Neuronal stem cell (in vitro differentiated cells): ENCODE measurements at regions not wholly inside any gene's neighbourhood (a gene's known extent, or its start where the extent isn't known, plus 50 kb on each side); places are given as distances from the start of the nearest gene placed in this dataset.

Experiments
- DNase-seq: peaks from one replicate; pipeline ENCODE4 v3.0.0-alpha.2; 2013; ENCODE audit warnings: low spot score
- H2AFZ ChIP-seq: one replicate; pipeline ENCODE4 v1.6.1; 2013; ENCODE audit warnings: mild to moderate bottlenecking, low read length, inconsistent platforms
- H2AK5ac ChIP-seq: 2 replicates; pipeline ENCODE4 v1.6.1; 2013; ENCODE audit warnings: low read depth, mild to moderate bottlenecking, inconsistent platforms, low read length, moderate library complexity, mixed read lengths
- H2BK120ac ChIP-seq: 2 replicates; pipeline ENCODE4 v1.6.1; 2013; ENCODE audit warnings: low read depth, mild to moderate bottlenecking, inconsistent platforms, low read length, moderate library complexity, mixed read lengths
- H2BK12ac ChIP-seq: one replicate; pipeline ENCODE4 v1.6.1; 2013; ENCODE audit warnings: low read length, inconsistent platforms
- H2BK15ac ChIP-seq: 2 replicates; pipeline ENCODE4 v1.6.1; 2013; ENCODE audit warnings: mild to moderate bottlenecking, low read length, inconsistent platforms, mixed read lengths
- H2BK5ac ChIP-seq: one replicate; pipeline ENCODE4 v1.6.1; 2013; ENCODE audit warnings: inconsistent platforms, mild to moderate bottlenecking, low read length, moderate library complexity
- H3K14ac ChIP-seq: one replicate; pipeline ENCODE4 v1.6.1; 2013; ENCODE audit warnings: low read length, inconsistent platforms
- H3K18ac ChIP-seq: 2 replicates; pipeline ENCODE4 v1.6.1; 2013; ENCODE audit warnings: low read length, inconsistent platforms
- H3K23ac ChIP-seq: 2 replicates; pipeline ENCODE4 v1.6.1; 2013; ENCODE audit warnings: low read depth, mild to moderate bottlenecking, mixed read lengths, low read length, inconsistent platforms; ENCODE audit not compliant: poor library complexity
- H3K27ac ChIP-seq: replicated peaks from 3 replicates; pipeline ENCODE4 v1.5.1; 2013; ENCODE audit warnings: low read length, inconsistent platforms
- H3K27me3 ChIP-seq, 3 experiments: 2 replicates each; pipeline ENCODE4 v1.6.1; 2013; ENCODE audit warnings: low read length in 3 of 3, mild to moderate bottlenecking in 2 of 3, inconsistent platforms in 1 of 3, low read depth in 1 of 3, mixed read lengths in 1 of 3, moderate library complexity in 1 of 3; ENCODE audit not compliant: control insufficient read depth in 3 of 3, insufficient read depth in 3 of 3
- H3K36me3 ChIP-seq, 2 donors: replicated peaks in 1 of 2; 2 replicates each; pipeline ENCODE4 v1.6.1; 2013; ENCODE audit warnings: low read length in 2 of 2; ENCODE audit not compliant: control insufficient read depth in 2 of 2, insufficient read depth in 2 of 2
- H3K4ac ChIP-seq: 2 replicates; pipeline ENCODE4 v1.6.1; 2013; ENCODE audit warnings: inconsistent platforms, mild to moderate bottlenecking, low read length, moderate library complexity
- H3K4me1 ChIP-seq, 2 donors: 1 replicate in 1 of 2; 2 replicates in 1 of 2; pipeline ENCODE4 v1.6.1; 2013; ENCODE audit warnings: low read length in 2 of 2, low read depth in 1 of 2; ENCODE audit not compliant: control insufficient read depth in 2 of 2, insufficient read depth in 1 of 2
- H3K4me2 ChIP-seq: one replicate; pipeline ENCODE4 v1.6.1; 2013; ENCODE audit warnings: mild to moderate bottlenecking, low read length, inconsistent platforms; ENCODE audit not compliant: insufficient read depth, poor library complexity, severe bottlenecking
- H3K4me3 ChIP-seq, 2 donors: 2 replicates each; pipeline ENCODE4 v1.5.1; 2013; ENCODE audit warnings: low read length in 2 of 2, mild to moderate bottlenecking in 2 of 2, inconsistent platforms in 1 of 2, moderate library complexity in 1 of 2
- H3K79me1 ChIP-seq: one replicate; pipeline ENCODE4 v1.6.1; 2013; ENCODE audit warnings: low read depth, mild to moderate bottlenecking, inconsistent platforms, low read length, moderate library complexity
- H3K9ac ChIP-seq: one replicate; pipeline ENCODE4 v1.6.1; 2013; ENCODE audit warnings: mild to moderate bottlenecking, low read depth, low read length, inconsistent platforms; ENCODE audit not compliant: poor library complexity
- H3K9me3 ChIP-seq, 2 donors: replicated peaks in 1 of 2; 2 replicates each; pipeline versions ENCODE3 to v1.6.1; 2013; ENCODE audit warnings: low read length in 2 of 2, mild to moderate bottlenecking in 2 of 2, inconsistent platforms in 1 of 2, low read depth in 1 of 2, mixed read lengths in 1 of 2, moderate library complexity in 1 of 2; ENCODE audit not compliant: control insufficient read depth in 2 of 2, insufficient read depth in 1 of 2
- H4K8ac ChIP-seq: one replicate; pipeline ENCODE4 v1.6.1; 2013; ENCODE audit warnings: low read depth, mild to moderate bottlenecking, inconsistent platforms, low read length, moderate library complexity
- H4K91ac ChIP-seq: one replicate; pipeline ENCODE4 v1.6.1; 2013; ENCODE audit warnings: low read length, low read depth, mild to moderate bottlenecking, inconsistent platforms; ENCODE audit not compliant: poor library complexity
- whole genome bisulfite sequencing, 2 donors: extraction: QIAGEN DNeasy Blood & Tissue Kit; methylation state at CpG; one replicate each; pipeline ENCODE4 v1.1.7; 2013; ENCODE audit warnings: missing lambda C conversion rate in 2 of 2, mixed read lengths in 1 of 2; ENCODE audit not compliant: insufficient read length in 2 of 2, insufficient replicate concordance in 1 of 2; ENCODE audit errors: extremely low coverage in 2 of 2; 5-methylcytosine and 5-hydroxymethylcytosine counted together

DNA sequence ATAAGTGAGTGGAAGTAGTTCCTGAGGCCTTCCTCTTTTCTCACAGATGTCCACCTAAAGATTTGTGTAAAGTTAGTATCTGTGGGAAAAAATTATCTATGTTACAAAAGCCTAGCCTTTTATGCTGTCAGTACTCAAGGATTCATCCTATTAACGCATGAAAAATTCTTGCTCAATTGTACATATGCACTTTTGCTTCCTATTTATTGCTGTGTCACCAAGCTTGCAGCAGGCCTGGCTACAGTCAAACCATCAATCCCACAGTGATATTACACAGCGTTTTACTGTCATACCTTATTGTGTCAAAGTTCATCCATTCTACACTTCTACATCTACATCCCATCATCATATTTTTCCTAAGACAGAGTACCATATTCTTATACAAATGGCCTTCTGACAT, 151.1 kb upstream of the PLN start:
- Histone ChIP-seq H3K27me3 (no peaks in the 10 kb centered on the region), H2AK5ac (no peak overlapping the region), H2BK15ac (no peak overlapping the region), H3K4ac (no peak overlapping the region), H2BK5ac (no peak overlapping the region), H3K36me3 (no peaks in the 10 kb centered on the region), H3K18ac (no peak overlapping the region), H3K4me2 (no peak overlapping the region), H3K27ac (no peak overlapping the region), H3K14ac (no peak overlapping the region), H3K4me1 (peaks cover 0 to 7% of the 10 kb centered on the region in 2 donors), H2BK120ac (no peak overlapping the region), H3K23ac (no peak overlapping the region), H3K4me3 (no peak overlapping the region), H3K79me1 (no peaks in the 10 kb centered on the region), H2BK12ac (no peak overlapping the region), H4K8ac (no peak overlapping the region), H4K91ac (no peak overlapping the region), H3K9ac (no peak overlapping the region), H2AFZ (no peak overlapping the region), H3K9me3 (peaks cover 0 to 5% of the 10 kb centered on the region in 2 donors)
- WGBS, 2 donors: no CpG with 5 or more reads among the region's 2 CpGs
- DNase-seq: no peak

GRCh38 chr6:118397671-118398465, 150.2 kb upstream of the PLN start:
- no peak overlapping the region for H3K18ac ChIP-seq
- H4K91ac ChIP-seq: no peak overlapping the region
- no peaks in the 10 kb centered on the region for H3K79me1 ChIP-seq
- no peak overlapping the region for H4K8ac ChIP-seq
- no peak for DNase-seq
- no peak overlapping the region for H2BK12ac ChIP-seq
- H3K9me3 ChIP-seq: peaks cover 0 to 5% of the 10 kb centered on the region in 2 donors
- H3K4me3 ChIP-seq: no peak overlapping the region
- H2AK5ac ChIP-seq: no peak overlapping the region
- H3K27me3 ChIP-seq: no peaks in the 10 kb centered on the region
- no peak overlapping the region for H3K14ac ChIP-seq
- H2BK5ac ChIP-seq: no peak overlapping the region
- H3K4me2 ChIP-seq: no peak overlapping the region
- no CpG with 5 or more reads among the region's 1 CpG for WGBS, 2 donors
- H3K23ac ChIP-seq: no peak overlapping the region
- peaks cover 0 to 7% of the 10 kb centered on the region in 2 donors for H3K4me1 ChIP-seq
- H3K27ac ChIP-seq: no peak overlapping the region
- no peak overlapping the region for H2AFZ ChIP-seq
- no peak overlapping the region for H2BK15ac ChIP-seq
- H3K36me3 ChIP-seq: no peaks in the 10 kb centered on the region
- H3K9ac ChIP-seq: no peak overlapping the region
- no peak overlapping the region for H2BK120ac ChIP-seq
- H3K4ac ChIP-seq: no peak overlapping the region

- H3K4me2 ChIP-seq: no peak overlapping the region
- H3K27ac ChIP-seq: no peak overlapping the region
- H3K4ac ChIP-seq: no peak overlapping the region
- H3K27me3 ChIP-seq: no peaks in the 10 kb centered on the region
- no peak for DNase-seq
- H4K8ac ChIP-seq: no peak overlapping the region
- no CpG with 5 or more reads among the region's 1 CpG for WGBS, 2 donors
- no peak overlapping the region for H3K23ac ChIP-seq
- H3K4me3 ChIP-seq: no peak overlapping the region
- no peaks in the 10 kb centered on the region for H3K79me1 ChIP-seq
- H3K9me3 ChIP-seq: no peaks in the 10 kb centered on the region
- H2AK5ac ChIP-seq: no peak overlapping the region
- no peak overlapping the region for H2BK120ac ChIP-seq
- no peak overlapping the region for H2BK5ac ChIP-seq
- no peak overlapping the region for H2AFZ ChIP-seq
- H2BK12ac ChIP-seq: no peak overlapping the region
- no peak overlapping the region for H3K18ac ChIP-seq
- no peak overlapping the region for H3K14ac ChIP-seq
- no peak overlapping the region for H3K9ac ChIP-seq
- no peak overlapping the region for H4K91ac ChIP-seq
- H3K36me3 ChIP-seq: no peaks in the 10 kb centered on the region
- no peak overlapping the region for H2BK15ac ChIP-seq
- peaks cover 0 to 7% of the 10 kb centered on the region in 2 donors for H3K4me1 ChIP-seq
Observed at GRCh38 chr6:118400098-118400497, 148.0 kb upstream of the PLN start.

DNA sequence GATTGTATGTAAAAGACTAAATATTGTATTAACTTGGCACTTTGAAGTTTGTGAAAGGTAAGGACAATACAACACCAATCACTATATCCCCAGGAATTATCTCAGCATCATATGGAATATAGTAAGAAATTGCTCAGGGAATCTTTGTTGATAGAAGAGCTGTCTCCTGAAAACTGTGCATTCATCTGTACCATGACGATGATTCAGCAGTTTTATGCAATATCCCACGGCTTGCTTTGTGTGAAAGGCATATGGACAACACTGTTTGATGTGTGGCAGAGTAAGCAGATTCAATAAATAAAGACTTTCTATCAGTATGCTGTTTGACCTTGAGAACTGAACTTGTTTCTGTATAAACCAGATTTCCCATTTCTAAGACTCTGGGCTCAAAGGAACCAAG, 147.5 kb upstream of the PLN start:
- H4K8ac ChIP-seq: no peak overlapping the region
- no peak overlapping the region for H4K91ac ChIP-seq
- H3K23ac ChIP-seq: no peak overlapping the region
- H3K18ac ChIP-seq: no peak overlapping the region
- no peaks in the 10 kb centered on the region for H3K9me3 ChIP-seq
- peaks cover 0 to 7% of the 10 kb centered on the region in 2 donors for H3K4me1 ChIP-seq
- no CpG with 5 or more reads among the region's 2 CpGs for WGBS, 2 donors
- DNase-seq: no peak
- no peaks in the 10 kb centered on the region for H3K79me1 ChIP-seq
- H2BK5ac ChIP-seq: no peak overlapping the region
- no peak overlapping the region for H2AK5ac ChIP-seq
- no peak overlapping the region for H3K9ac ChIP-seq
- no peak overlapping the region for H3K4me3 ChIP-seq
- no peak overlapping the region for H3K14ac ChIP-seq
- H3K4ac ChIP-seq: no peak overlapping the region
- H3K27ac ChIP-seq: no peak overlapping the region
- H3K4me2 ChIP-seq: no peak overlapping the region
- no peak overlapping the region for H2AFZ ChIP-seq
- H2BK15ac ChIP-seq: no peak overlapping the region
- H2BK120ac ChIP-seq: no peak overlapping the region
- H3K27me3 ChIP-seq: no peaks in the 10 kb centered on the region
- no peaks in the 10 kb centered on the region for H3K36me3 ChIP-seq
- H2BK12ac ChIP-seq: no peak overlapping the region
